ENCODE measurements at regions not wholly inside any gene's neighbourhood (a gene's known extent, or its start where the extent isn't known, plus 50 kb on each side); places are given as distances from the start of the nearest gene placed in this dataset.
A peak's percentile ranks its signal among the peaks of the same experiment; 100 is the strongest.
"Not testable (repeated sequence)": the region's sequence is repeated elsewhere in the genome, so short reads cannot be mapped to it uniquely, and the experiment has no call there.

DNA sequence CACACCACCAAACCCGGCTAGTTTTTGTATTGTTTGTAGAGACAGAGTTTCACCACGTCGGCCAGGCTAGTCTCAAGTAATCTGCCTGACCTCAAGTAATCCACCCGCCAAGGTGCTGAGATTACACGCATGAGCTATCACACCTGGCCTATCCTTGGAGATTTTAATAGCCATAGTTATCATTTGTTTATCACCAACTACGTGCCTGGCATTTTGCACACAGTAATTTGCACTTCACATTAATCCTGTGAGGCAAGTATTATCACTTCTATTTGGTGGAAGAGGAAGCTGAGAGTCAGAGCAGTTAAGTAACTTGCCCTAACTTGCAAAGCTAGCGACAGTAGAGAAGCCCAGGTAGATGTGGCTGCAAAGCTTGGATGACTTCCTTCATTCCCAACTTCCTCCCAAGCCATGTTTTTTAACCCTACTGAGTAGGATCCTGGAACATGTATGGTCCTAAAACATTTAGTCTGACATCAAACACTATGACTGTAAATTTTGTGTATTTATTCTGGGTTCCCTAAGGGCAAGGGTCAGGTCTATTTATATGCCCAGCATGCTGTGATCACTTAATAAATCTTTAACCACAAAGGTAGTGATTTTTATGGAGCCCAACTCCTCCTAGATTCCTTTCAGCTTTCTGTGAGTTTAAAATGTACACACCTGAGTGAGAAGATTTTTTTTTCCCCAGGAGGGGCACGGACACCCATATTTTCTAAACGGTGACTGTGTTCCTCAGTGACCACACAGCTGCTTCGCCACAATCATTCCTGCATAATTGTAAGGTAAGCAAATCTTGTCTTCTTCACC, 100.2 kb upstream of the RAI14 start:
- no peaks in the 10 kb centered on the region for H3K27me3 ChIP-seq (ENCODE audit: control insufficient read depth in 3 of 3, insufficient read depth in 3 of 3, low read length in 3 of 3)
- H3K4me3 ChIP-seq (ENCODE audit: low read depth in 1 of 3, low read length in 3 of 3) = no peak overlapping the region
- no peaks in the 10 kb centered on the region for H3K36me3 ChIP-seq (ENCODE audit: control insufficient read depth in 3 of 3, insufficient read depth in 2 of 3, low read depth in 1 of 3, low read length in 3 of 3)
- no peaks in the 10 kb centered on the region for H3K9me3 ChIP-seq (ENCODE audit: control insufficient read depth in 2 of 2, insufficient read depth in 1 of 2, low read depth in 1 of 2, low read length in 1 of 2)
- peaks cover 0 to 9% (median 0%) of the 10 kb centered on the region in 3 donors for H3K4me1 ChIP-seq (ENCODE audit: control insufficient read depth in 3 of 3, insufficient read depth in 2 of 3, low read depth in 1 of 3, low read length in 2 of 3)
- FAIRE-seq (no peak), DNase-seq (peak; percentile 72 to 89)
- WGBS, 3 donors = 10 to 58% (median 29%) methylated on average over 10 of the region's 10 CpGs
- H3K27ac ChIP-seq (ENCODE audit: low read depth in 1 of 3, low read length in 2 of 3) = peak overlapping the region; percentile 71 to 76 (median 74)

- Histone ChIP-seq H3K27ac (ENCODE audit: low read depth in 1 of 3, low read length in 2 of 3) (peak overlapping the region; percentile 71 to 76 (median 74)), H3K4me1 (ENCODE audit: control insufficient read depth in 3 of 3, insufficient read depth in 2 of 3, low read depth in 1 of 3, low read length in 2 of 3) (peaks cover 0 to 7% (median 0%) of the 10 kb centered on the region in 3 donors), H3K4me3 (ENCODE audit: low read depth in 1 of 3, low read length in 3 of 3) (no peak overlapping the region), H3K27me3 (ENCODE audit: control insufficient read depth in 3 of 3, insufficient read depth in 3 of 3, low read length in 3 of 3) (no peaks in the 10 kb centered on the region), H3K36me3 (ENCODE audit: control insufficient read depth in 3 of 3, insufficient read depth in 2 of 3, low read depth in 1 of 3, low read length in 3 of 3) (no peaks in the 10 kb centered on the region), H3K9me3 (ENCODE audit: control insufficient read depth in 2 of 2, insufficient read depth in 1 of 2, low read depth in 1 of 2, low read length in 1 of 2) (no peaks in the 10 kb centered on the region)
- WGBS, 3 donors = 15 to 71% (median 41%) methylated on average over 2 of the region's 2 CpGs
- DNase-seq = peak in 1 of 2 donors; percentile 89
- no peak for FAIRE-seq
Observed at GRCh38 chr5:34556509-34556782, 99.7 kb upstream of the RAI14 start.

- not testable (repeated sequence) for DNase-seq; H3K27ac ChIP-seq (ENCODE audit: low read depth in 1 of 3, low read length in 2 of 3); H3K27me3 ChIP-seq (ENCODE audit: control insufficient read depth in 3 of 3, insufficient read depth in 3 of 3, low read length in 3 of 3); FAIRE-seq; H3K9me3 ChIP-seq (ENCODE audit: control insufficient read depth in 2 of 2, insufficient read depth in 1 of 2, low read depth in 1 of 2, low read length in 1 of 2); H3K36me3 ChIP-seq (ENCODE audit: control insufficient read depth in 3 of 3, insufficient read depth in 2 of 3, low read depth in 1 of 3, low read length in 3 of 3); H3K4me3 ChIP-seq (ENCODE audit: low read depth in 1 of 3, low read length in 3 of 3)
- H3K4me1 ChIP-seq (ENCODE audit: control insufficient read depth in 3 of 3, insufficient read depth in 2 of 3, low read depth in 1 of 3, low read length in 2 of 3) = peaks cover 0 to 24% (median 2%) of the 10 kb centered on the region in 3 donors
- WGBS, 3 donors = 64 to 91% (median 66%) methylated on average over 2 of the region's 2 CpGs
Observed at GRCh38 chr5:34561581-34561980, 94.5 kb upstream of the RAI14 start.

DNA sequence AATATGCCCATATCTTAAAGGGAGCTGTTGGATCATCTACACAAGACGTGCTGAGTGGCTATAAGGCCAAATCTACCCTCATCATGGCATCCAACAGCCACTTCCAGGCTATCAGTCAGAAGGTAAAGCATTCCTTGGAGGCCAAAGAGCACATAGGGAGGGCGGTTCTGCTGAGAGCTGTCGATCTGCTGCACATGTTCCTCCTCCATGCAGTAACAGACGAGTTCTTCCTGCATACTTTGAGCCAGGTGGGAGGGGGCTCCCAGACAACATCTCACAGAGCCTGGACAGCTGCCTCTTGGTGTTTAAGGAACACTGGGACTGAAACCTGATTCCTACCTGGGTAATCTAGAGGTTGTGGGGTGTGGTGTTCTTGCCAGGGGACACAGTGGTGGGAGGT, 93.3 kb upstream of the RAI14 start:
- WGBS, 3 donors = 17 to 70% (median 29%) methylated on average over 4 of the region's 4 CpGs
- DNase-seq = peak; percentile 54 to 77
- Histone ChIP-seq H3K27ac (ENCODE audit: low read depth in 1 of 3, low read length in 2 of 3) (no peak overlapping the region), H3K4me3 (ENCODE audit: low read depth in 1 of 3, low read length in 3 of 3) (no peak overlapping the region), H3K27me3 (ENCODE audit: control insufficient read depth in 3 of 3, insufficient read depth in 3 of 3, low read length in 3 of 3) (no peaks in the 10 kb centered on the region), H3K36me3 (ENCODE audit: control insufficient read depth in 3 of 3, insufficient read depth in 2 of 3, low read depth in 1 of 3, low read length in 3 of 3) (no peaks in the 10 kb centered on the region), H3K9me3 (ENCODE audit: control insufficient read depth in 2 of 2, insufficient read depth in 1 of 2, low read depth in 1 of 2, low read length in 1 of 2) (no peaks in the 10 kb centered on the region), H3K4me1 (ENCODE audit: control insufficient read depth in 3 of 3, insufficient read depth in 2 of 3, low read depth in 1 of 3, low read length in 2 of 3) (peaks cover 0 to 20% (median 2%) of the 10 kb centered on the region in 3 donors)
- no peak for FAIRE-seq

DNA sequence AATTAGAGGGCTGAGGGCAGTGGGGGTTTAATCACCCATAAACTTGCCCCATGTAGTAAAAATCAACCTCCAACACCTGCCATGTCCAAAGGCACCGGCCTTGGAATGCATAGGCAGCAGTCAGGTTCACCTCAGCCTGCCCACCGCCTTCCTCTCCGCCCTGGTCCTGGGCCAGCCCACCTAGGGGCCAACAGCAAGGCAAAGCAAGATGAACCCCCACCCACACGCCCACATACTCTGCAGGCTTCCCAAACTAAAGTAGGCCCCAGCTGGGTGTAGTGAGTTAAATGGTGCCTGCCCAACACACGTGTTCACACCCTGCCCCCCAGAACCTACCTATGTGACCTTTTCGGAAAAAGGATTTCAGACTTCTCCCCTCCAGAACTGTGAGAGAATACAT, 92.9 kb upstream of the RAI14 start:
- no peak overlapping the region for H3K27ac ChIP-seq (ENCODE audit: low read depth in 1 of 3, low read length in 2 of 3)
- H3K27me3 ChIP-seq (ENCODE audit: control insufficient read depth in 3 of 3, insufficient read depth in 3 of 3, low read length in 3 of 3) = no peaks in the 10 kb centered on the region
- DNase-seq (no peak), FAIRE-seq (no peak)
- no peaks in the 10 kb centered on the region for H3K9me3 ChIP-seq (ENCODE audit: control insufficient read depth in 2 of 2, insufficient read depth in 1 of 2, low read depth in 1 of 2, low read length in 1 of 2)
- no peak overlapping the region for H3K4me3 ChIP-seq (ENCODE audit: low read depth in 1 of 3, low read length in 3 of 3)
- peaks cover 0 to 20% (median 2%) of the 10 kb centered on the region in 3 donors for H3K4me1 ChIP-seq (ENCODE audit: control insufficient read depth in 3 of 3, insufficient read depth in 2 of 3, low read depth in 1 of 3, low read length in 2 of 3)
- 85 to 91% (median 89%) methylated on average over 6 of the region's 6 CpGs for WGBS, 3 donors
- no peaks in the 10 kb centered on the region for H3K36me3 ChIP-seq (ENCODE audit: control insufficient read depth in 3 of 3, insufficient read depth in 2 of 3, low read depth in 1 of 3, low read length in 3 of 3)

- Histone ChIP-seq H3K9me3 (ENCODE audit: control insufficient read depth in 2 of 2, insufficient read depth in 1 of 2, low read depth in 1 of 2, low read length in 1 of 2) (no peaks in the 10 kb centered on the region), H3K27me3 (ENCODE audit: control insufficient read depth in 3 of 3, insufficient read depth in 3 of 3, low read length in 3 of 3) (no peaks in the 10 kb centered on the region), H3K36me3 (ENCODE audit: control insufficient read depth in 3 of 3, insufficient read depth in 2 of 3, low read depth in 1 of 3, low read length in 3 of 3) (no peaks in the 10 kb centered on the region), H3K4me1 (ENCODE audit: control insufficient read depth in 3 of 3, insufficient read depth in 2 of 3, low read depth in 1 of 3, low read length in 2 of 3) (peaks cover 0 to 20% (median 2%) of the 10 kb centered on the region in 3 donors), H3K4me3 (ENCODE audit: low read depth in 1 of 3, low read length in 3 of 3) (no peak overlapping the region), H3K27ac (ENCODE audit: low read depth in 1 of 3, low read length in 2 of 3) (peak overlapping the region in 1 of 3 donors; percentile 38)
- DNase-seq = no peak
- WGBS, 3 donors = 75 to 92% (median 86%) methylated on average over 21 of the region's 21 CpGs
- FAIRE-seq = no peak
Observed at GRCh38 chr5:34563931-34564709, 92.0 kb upstream of the RAI14 start.

DNA sequence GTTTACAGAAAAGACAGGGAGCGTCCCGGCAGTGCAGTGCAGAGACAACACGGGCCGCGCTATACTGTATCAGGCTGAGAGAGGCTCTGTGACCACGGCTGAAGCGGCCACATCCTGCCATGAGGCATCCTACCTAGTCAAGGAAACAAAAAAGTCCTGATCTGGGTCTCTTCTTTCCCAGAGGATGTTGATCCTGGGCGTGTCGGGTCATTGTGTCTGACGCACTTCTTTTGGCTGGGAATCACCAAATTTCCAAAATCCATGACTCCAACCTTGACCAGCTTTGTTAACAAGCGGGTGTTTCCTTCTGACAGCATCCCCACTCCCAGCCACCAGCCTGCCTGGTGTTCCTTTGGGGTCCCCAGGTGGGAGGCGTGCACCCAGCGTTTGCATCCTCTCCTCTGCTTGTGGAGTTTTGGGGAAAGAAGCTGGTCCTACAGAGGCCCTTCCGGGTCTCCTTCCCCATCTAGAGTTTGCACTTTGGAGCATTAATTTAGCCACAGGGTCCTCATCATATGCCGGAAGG, 91.4 kb upstream of the RAI14 start:
- DNase-seq (no peak), FAIRE-seq (no peak)
- 81 to 93% (median 83%) methylated on average over 15 of the region's 15 CpGs for WGBS, 3 donors
- Histone ChIP-seq H3K4me3 (ENCODE audit: low read depth in 1 of 3, low read length in 3 of 3) (no peak overlapping the region), H3K9me3 (ENCODE audit: control insufficient read depth in 2 of 2, insufficient read depth in 1 of 2, low read depth in 1 of 2, low read length in 1 of 2) (no peaks in the 10 kb centered on the region), H3K27ac (ENCODE audit: low read depth in 1 of 3, low read length in 2 of 3) (peak overlapping the region in 1 of 3 donors; percentile 55), H3K36me3 (ENCODE audit: control insufficient read depth in 3 of 3, insufficient read depth in 2 of 3, low read depth in 1 of 3, low read length in 3 of 3) (no peaks in the 10 kb centered on the region), H3K27me3 (ENCODE audit: control insufficient read depth in 3 of 3, insufficient read depth in 3 of 3, low read length in 3 of 3) (no peaks in the 10 kb centered on the region), H3K4me1 (ENCODE audit: control insufficient read depth in 3 of 3, insufficient read depth in 2 of 3, low read depth in 1 of 3, low read length in 2 of 3) (peaks cover 0 to 20% (median 2%) of the 10 kb centered on the region in 3 donors)

DNA sequence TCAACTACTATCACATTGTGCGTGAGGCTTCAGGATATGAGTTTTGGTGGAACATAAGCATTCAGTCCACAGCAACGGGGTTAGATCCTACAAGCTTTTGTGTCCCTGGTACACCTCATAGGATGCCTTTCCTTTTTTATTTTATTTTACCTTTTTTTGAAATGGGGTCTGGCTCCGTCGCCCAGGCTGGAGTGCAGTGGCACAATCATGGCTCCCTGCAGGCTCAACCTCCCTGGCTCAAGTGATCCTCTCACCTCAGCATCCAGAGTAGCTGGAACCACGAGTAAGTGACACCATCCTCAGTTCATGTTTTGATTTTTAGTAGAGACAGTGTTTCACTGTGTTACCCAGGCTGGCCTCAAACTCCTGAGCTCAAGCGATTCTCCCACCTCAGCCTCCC, 86.0 kb upstream of the RAI14 start:
- H3K4me3 ChIP-seq (ENCODE audit: low read depth in 1 of 3, low read length in 3 of 3) = no peak overlapping the region
- 87 to 95% (median 92%) methylated on average over 6 of the region's 6 CpGs for WGBS, 3 donors
- FAIRE-seq = no peak
- no peaks in the 10 kb centered on the region for H3K27me3 ChIP-seq (ENCODE audit: control insufficient read depth in 3 of 3, insufficient read depth in 3 of 3, low read length in 3 of 3)
- H3K27ac ChIP-seq (ENCODE audit: low read depth in 1 of 3, low read length in 2 of 3) = no peak overlapping the region
- no peak for DNase-seq
- no peaks in the 10 kb centered on the region for H3K9me3 ChIP-seq (ENCODE audit: control insufficient read depth in 2 of 2, insufficient read depth in 1 of 2, low read depth in 1 of 2, low read length in 1 of 2)
- H3K4me1 ChIP-seq (ENCODE audit: control insufficient read depth in 3 of 3, insufficient read depth in 2 of 3, low read depth in 1 of 3, low read length in 2 of 3) = peaks cover 0 to 12% (median 2%) of the 10 kb centered on the region in 3 donors
- H3K36me3 ChIP-seq (ENCODE audit: control insufficient read depth in 3 of 3, insufficient read depth in 2 of 3, low read depth in 1 of 3, low read length in 3 of 3) = no peaks in the 10 kb centered on the region

Measured in small intestine (tissue), 7 donors.